Right lung (tissue), 2 donors: ENCODE measurements at regions not wholly inside any gene's neighbourhood (a gene's known extent, or its start where the extent isn't known, plus 50 kb on each side); places are given as distances from the start of the nearest gene placed in this dataset.

Experiments
- DNase-seq, 2 donors: peaks; one replicate each; pipeline ENCODE4 v3.0.0-alpha.2; 2013

GRCh38 chr13:28545583-28546333 lies 50.8 kb upstream of the FLT1 start:
- DNase-seq: no peak
